H1 (cell line): ENCODE measurements at regions not wholly inside any gene's neighbourhood (a gene's known extent, or its start where the extent isn't known, plus 50 kb on each side); places are given as distances from the start of the nearest gene placed in this dataset.
A peak's percentile ranks its signal among the peaks of the same experiment; 100 is the strongest.

ENCODE experiments used
- CTCF ChIA-PET: fragments of 300-600 bp; sonication (Branson Sonifier 250); formaldehyde crosslinking; loops from one replicate; lab custom pipeline; 2021; ENCODE audit not compliant: partially characterized antibody; lab: Charles Lee
- POLR2A ChIA-PET: fragments of 300-600 bp; sonication (Branson Sonifier 250); formaldehyde crosslinking; loops from one replicate; lab custom pipeline; 2021; ENCODE audit warnings: inconsistent platforms; ENCODE audit not compliant: partially characterized antibody; lab: Charles Lee
- DNase-seq, 2 experiments: peaks; one replicate each; pipeline versions ENCODE4 v3.0.0 to v3.0.0-alpha.2; 2010 to 2022; ENCODE audit warnings: low spot score in 2 of 2, low read depth in 1 of 2, mixed read lengths in 1 of 2
- FAIRE-seq: peaks from 2 replicates; lab custom pipeline; 2011; peaks lifted over from hg19 to GRCh38; lab: Jason Lieb, UNC
- H2AFZ ChIP-seq: 2 replicates; pipeline ENCODE4 v1.8.1; 2012; ENCODE audit warnings: low read length, inconsistent platforms
- H2AK5ac ChIP-seq: 2 replicates; pipeline ENCODE4 v1.6.1; 2013; ENCODE audit warnings: low read depth, low read length
- H2BK120ac ChIP-seq: replicated peaks from 2 replicates; pipeline ENCODE3; 2013; ENCODE audit warnings: low read depth, low read length, inconsistent platforms
- H2BK12ac ChIP-seq: 2 replicates; pipeline ENCODE4 v1.6.1; 2013; ENCODE audit warnings: low read depth, low read length
- H2BK15ac ChIP-seq: 2 replicates; pipeline ENCODE4 v1.6.1; 2013; ENCODE audit warnings: low read length
- H2BK20ac ChIP-seq: 2 replicates; pipeline ENCODE4 v1.6.1; 2013; ENCODE audit warnings: low read length
- H2BK5ac ChIP-seq: 2 replicates; pipeline ENCODE4 v1.6.1; 2013; ENCODE audit warnings: low read depth, low read length
- H3K14ac ChIP-seq: 2 replicates; pipeline ENCODE4 v1.6.1; 2013; ENCODE audit warnings: inconsistent platforms; ENCODE audit not compliant: insufficient read length
- H3K18ac ChIP-seq: 2 replicates; pipeline ENCODE4 v1.6.1; 2013; ENCODE audit warnings: low read length; ENCODE audit errors: extremely low read depth
- H3K23ac ChIP-seq: 2 replicates; pipeline ENCODE4 v1.6.1; 2013; ENCODE audit warnings: inconsistent platforms; ENCODE audit not compliant: insufficient read length
- H3K23me2 ChIP-seq: 2 replicates; pipeline ENCODE4 v1.6.1; 2013; ENCODE audit warnings: low read depth, low read length
- H3K27ac ChIP-seq: 2 replicates; pipeline ENCODE4 v1.6.1; 2011; ENCODE audit warnings: low read depth, low read length, inconsistent platforms
- H3K27me3 ChIP-seq, 4 experiments: replicated peaks in 1 of 4; 1 replicate in 1 of 4; 2 replicates in 3 of 4; pipeline versions ENCODE4 v1.6.1 to v1.8.1; 2011 to 2013; ENCODE audit warnings: low read length in 3 of 4, mild to moderate bottlenecking in 3 of 4, inconsistent platforms in 2 of 4, mixed read lengths in 2 of 4, moderate library complexity in 1 of 4; ENCODE audit not compliant: control insufficient read depth in 3 of 4, insufficient read depth in 3 of 4; ENCODE audit errors: extremely low read depth in 1 of 4
- H3K36me3 ChIP-seq, 4 experiments: 2 replicates each; pipeline versions ENCODE4 v1.6.1 to v1.8.1; 2011 to 2013; ENCODE audit warnings: mild to moderate bottlenecking in 4 of 4, low read length in 3 of 4, moderate library complexity in 2 of 4, control low read depth in 1 of 4, inconsistent platforms in 1 of 4; ENCODE audit not compliant: insufficient read depth in 4 of 4, control insufficient read depth in 2 of 4
- H3K4ac ChIP-seq: replicated peaks from 2 replicates; pipeline ENCODE3; 2013; ENCODE audit warnings: low read length, low read depth, mixed read lengths, inconsistent platforms; ENCODE audit not compliant: insufficient read length
- H3K4me1 ChIP-seq, 4 experiments: replicated peaks in 1 of 4; 1 replicate in 1 of 4; 2 replicates in 3 of 4; pipeline versions ENCODE4 v1.6.1 to v1.8.1; 2011 to 2013; ENCODE audit warnings: low read length in 3 of 4, inconsistent platforms in 2 of 4, mixed read lengths in 1 of 4; ENCODE audit not compliant: insufficient read depth in 4 of 4, control insufficient read depth in 3 of 4
- H3K4me2 ChIP-seq, 2 experiments: 2 replicates each; pipeline versions ENCODE4 v1.6.1 to v1.8.1; 2011 to 2013; ENCODE audit warnings: low read depth in 2 of 2, low read length in 2 of 2, control low read depth in 1 of 2, inconsistent platforms in 1 of 2, mild to moderate bottlenecking in 1 of 2; ENCODE audit not compliant: insufficient read depth in 1 of 2
- H3K4me3 ChIP-seq, 4 experiments: fragments of 200-600, 300-600 bp in 1 of 4; sonication (generic), shearing (Covaris generic), sonication (Bioruptor Twin) in 1 of 4; 2 replicates each; pipeline versions ENCODE4 v1.5.1 to v1.8.1; 2011 to 2016; ENCODE audit warnings: low read length in 4 of 4, low read depth in 3 of 4, control low read depth in 2 of 4, inconsistent platforms in 2 of 4, mild to moderate bottlenecking in 2 of 4, mixed read lengths in 1 of 4, moderate library complexity in 1 of 4; ENCODE audit not compliant: insufficient read depth in 2 of 4; ENCODE audit errors: extremely low read depth in 1 of 4
- H3K56ac ChIP-seq: replicated peaks from 2 replicates; pipeline ENCODE3; 2013; ENCODE audit warnings: low read depth, mild to moderate bottlenecking, mixed read lengths, low read length, inconsistent platforms; ENCODE audit not compliant: insufficient read length
- H3K79me1 ChIP-seq: 2 replicates; pipeline ENCODE4 v1.6.1; 2013; ENCODE audit warnings: low read depth, low read length, control low read depth
- H3K79me2 ChIP-seq, 2 experiments: 2 replicates each; pipeline versions ENCODE4 v1.6.1 to v1.8.1; 2012 to 2013; ENCODE audit warnings: low read length in 2 of 2, mild to moderate bottlenecking in 2 of 2, inconsistent platforms in 1 of 2; ENCODE audit not compliant: insufficient read depth in 2 of 2, control insufficient read depth in 1 of 2
- H3K9ac ChIP-seq, 4 experiments: replicated peaks in 1 of 4; 1 replicate in 1 of 4; 2 replicates in 3 of 4; pipeline versions ENCODE4 v1.6.1 to v1.8.1; 2011 to 2013; ENCODE audit warnings: low read depth in 3 of 4, low read length in 3 of 4, control low read depth in 2 of 4, mild to moderate bottlenecking in 2 of 4, moderate library complexity in 2 of 4, inconsistent platforms in 1 of 4; ENCODE audit errors: extremely low read depth in 1 of 4
- H3K9me3 ChIP-seq, 2 experiments: 2 replicates each; pipeline versions ENCODE4 v1.6.1 to v1.8.1; 2012 to 2013; ENCODE audit warnings: mild to moderate bottlenecking in 2 of 2, moderate library complexity in 2 of 2, control low read depth in 1 of 2, inconsistent platforms in 1 of 2, low read depth in 1 of 2, low read length in 1 of 2, mixed read lengths in 1 of 2; ENCODE audit not compliant: insufficient read depth in 2 of 2
- H4K20me1 ChIP-seq, 2 experiments: replicated peaks in 1 of 2; 2 replicates each; pipeline versions ENCODE3 to v1.8.1; 2011 to 2013; ENCODE audit warnings: inconsistent platforms in 2 of 2, low read length in 2 of 2, mild to moderate bottlenecking in 1 of 2; ENCODE audit not compliant: insufficient read depth in 2 of 2, control insufficient read depth in 1 of 2
- H4K5ac ChIP-seq: 2 replicates; pipeline ENCODE4 v1.6.1; 2013; ENCODE audit warnings: low read length, low read depth, mixed read lengths, inconsistent platforms; ENCODE audit not compliant: insufficient read length
- H4K8ac ChIP-seq: 2 replicates; pipeline ENCODE4 v1.8.0; 2013; ENCODE audit warnings: mild to moderate bottlenecking, moderate library complexity, low read length, inconsistent platforms; ENCODE audit not compliant: insufficient read depth; ENCODE audit errors: extremely low read depth
- H4K91ac ChIP-seq: replicated peaks from 2 replicates; pipeline ENCODE3; 2013; ENCODE audit warnings: low read length, mixed read lengths, inconsistent platforms; ENCODE audit not compliant: insufficient read length
- BACH1 ChIP-seq: IDR thresholded peaks from 2 replicates; pipeline ENCODE4 v1.6.1; 2012; ENCODE audit warnings: low read length, improper control_type of control experiment
- CREB1 ChIP-seq: IDR thresholded peaks from 2 replicates; pipeline ENCODE4 v1.6.1; 2012; ENCODE audit warnings: inconsistent platforms
- KDM4A ChIP-seq: IDR thresholded peaks from one replicate; pipeline ENCODE4 v1.7.1; 2012; ENCODE audit warnings: low read depth, mild to moderate bottlenecking, moderate library complexity, low read length, inconsistent platforms; ENCODE audit not compliant: severe bottlenecking
- POLR2A ChIP-seq, 2 experiments: IDR thresholded peaks; 1 replicate in 1 of 2; 2 replicates in 1 of 2; pipeline ENCODE4 v1.6.1; 2011; ENCODE audit warnings: low read depth in 2 of 2, low read length in 2 of 2, mild to moderate bottlenecking in 2 of 2; ENCODE audit errors: control extremely low read depth in 1 of 2
- RNF2 ChIP-seq: fragments of 200-900, 300-1000 bp; sonication (generic); IDR thresholded peaks from 2 replicates; pipeline ENCODE4 v1.7.1; 2016; ENCODE audit warnings: borderline replicate concordance, low read depth, mild to moderate bottlenecking, antibody characterized with exemption, low read length; ENCODE audit not compliant: poor library complexity, severe bottlenecking; ENCODE audit errors: missing control alignments
- TAF7 ChIP-seq: optimal IDR thresholded peaks from 2 replicates; pipeline ENCODE3; 2011; ENCODE audit warnings: low read depth, mild to moderate bottlenecking, inconsistent platforms, low read length, moderate library complexity, borderline replicate concordance
- TEAD4 ChIP-seq: IDR thresholded peaks from 2 replicates; pipeline ENCODE4 v1.6.1; 2012; ENCODE audit warnings: low read depth, low read length, inconsistent platforms, mixed read lengths
- WGBS, 2 experiments: shearing (Covaris generic) in 1 of 2; methylation state at CpG; one replicate each; pipeline versions ENCODE4 v1.1.6 to v1.1.7; 2013 to 2015; ENCODE audit warnings: low lambda C conversion rate in 2 of 2, mixed read lengths in 2 of 2, inconsistent platforms in 1 of 2, low coverage in 1 of 2, missing lambda C conversion rate in 1 of 2; ENCODE audit not compliant: insufficient replicate concordance in 2 of 2, insufficient coverage in 1 of 2, insufficient read length in 1 of 2; ENCODE audit errors: extremely low coverage in 1 of 2, missing lambda C conversion rate in 1 of 2; 5-methylcytosine and 5-hydroxymethylcytosine counted together

- no peak overlapping the region for H2BK5ac ChIP-seq
- H4K5ac ChIP-seq: no peak overlapping the region
- FAIRE-seq: no peak
- peaks cover 0 to 3% of the 10 kb centered on the region in 2 experiments for H4K20me1 ChIP-seq
- H3K4me1 ChIP-seq: no peaks in the 10 kb centered on the region
- ChIA-PET CTCF (no interaction called here), POLR2A (no interaction called here)
- DNase-seq: peak in 1 of 2 experiments; percentile 11
- TF ChIP-seq BACH1: no peak
- TF ChIP-seq RNF2: no peak
- no peak for TF ChIP-seq TAF7
- no peak for TF ChIP-seq CREB1
- TF ChIP-seq POLR2A (IDR thresholded peaks at IDR 0.05; ENCODE audit: control extremely low read depth in 1 of 2, low read depth in 2 of 2, low read length in 2 of 2): no peak
- no peak for TF ChIP-seq KDM4A
- no peak for TF ChIP-seq TEAD4
- no peak overlapping the region for H3K4ac ChIP-seq
- H3K27ac ChIP-seq: no peak overlapping the region
- H3K9ac ChIP-seq: no peak overlapping the region
- no peak overlapping the region for H3K4me2 ChIP-seq
- H2BK15ac ChIP-seq: no peak overlapping the region
- H2AK5ac ChIP-seq: no peak overlapping the region
- no peak overlapping the region for H4K91ac ChIP-seq
- H2BK12ac ChIP-seq: no peak overlapping the region
- no peak overlapping the region for H4K8ac ChIP-seq
- no peaks in the 10 kb centered on the region; a peak in 1 of 4 replicates for H3K79me2 ChIP-seq
- H3K79me1 ChIP-seq: no peaks in the 10 kb centered on the region; the same call in 1 of the 2 replicates
- H3K9me3 ChIP-seq: no peaks in the 10 kb centered on the region
- no peaks in the 10 kb centered on the region for H3K36me3 ChIP-seq
- H3K56ac ChIP-seq: no peak overlapping the region
- no peak overlapping the region for H3K23ac ChIP-seq
- no peaks in the 10 kb centered on the region for H3K23me2 ChIP-seq
- H3K18ac ChIP-seq: no peak overlapping the region
- H3K14ac ChIP-seq: no peak overlapping the region
- H2AFZ ChIP-seq: no peak overlapping the region
- no peak overlapping the region for H2BK20ac ChIP-seq
- H3K4me3 ChIP-seq: no peak overlapping the region
- 83% methylated on average over 1 of the region's 1 CpG; no CpG with 5 or more reads in 1 of the 2 experiments for WGBS, 2 experiments
- H3K27me3 ChIP-seq: no peaks in the 10 kb centered on the region
- H2BK120ac ChIP-seq: no peak overlapping the region
These were observed 268.3 kb downstream of the MEX3B start for GRCh38 chr15:81777546-81777945.
